ENCODE measurements at regions not wholly inside any gene's neighbourhood (a gene's known extent, or its start where the extent isn't known, plus 50 kb on each side); places are given as distances from the start of the nearest gene placed in this dataset.

- TF ChIP-seq CTCF (IDR thresholded peaks at IDR 0.05) (no peak), EZH2 (IDR thresholded peaks at IDR 0.05; ENCODE audit: borderline replicate concordance, insufficient read depth, low read depth, low read length, poor library complexity, severe bottlenecking) (no peak)
Measured at GRCh38 chr3:34938784-34939183, 700.5 kb upstream of the ARPP21 start.
